CD14-positive monocyte (primary cell): ENCODE measurements at regions not wholly inside any gene's neighbourhood (a gene's known extent, or its start where the extent isn't known, plus 50 kb on each side); places are given as distances from the start of the nearest gene placed in this dataset.
A peak's percentile ranks its signal among the peaks of the same experiment; 100 is the strongest.

Experiments
- DNase-seq, 3 donors: peaks; one replicate each; pipeline ENCODE4 v3.0.0-alpha.2; 2011 to 2022
- H2AFZ ChIP-seq: 2 replicates; pipeline ENCODE4 v1.6.0; 2012; ENCODE audit warnings: mild to moderate bottlenecking, low read depth, low read length, inconsistent platforms; ENCODE audit not compliant: insufficient read depth, poor library complexity, severe bottlenecking
- H3K27ac ChIP-seq, 2 donors: 1 replicate in 1 of 2; 2 replicates in 1 of 2; pipeline ENCODE4 v1.5.1; 2012 to 2013; ENCODE audit warnings: low read length in 2 of 2, control low read depth in 1 of 2, inconsistent platforms in 1 of 2, low read depth in 1 of 2, mild to moderate bottlenecking in 1 of 2
- H3K27me3 ChIP-seq, 2 donors: one replicate each; pipeline versions ENCODE4 v1.6.0 to v1.6.1; 2011 to 2013; ENCODE audit warnings: low read length in 2 of 2; ENCODE audit not compliant: control insufficient read depth in 2 of 2, insufficient read depth in 2 of 2
- H3K36me3 ChIP-seq, 2 donors: replicated peaks in 1 of 2; 1 replicate in 1 of 2; 2 replicates in 1 of 2; pipeline versions ENCODE4 v1.5.1 to v1.6.1; 2012 to 2013; ENCODE audit warnings: low read length in 2 of 2, control low read depth in 1 of 2, inconsistent platforms in 1 of 2, mild to moderate bottlenecking in 1 of 2; ENCODE audit not compliant: insufficient read depth in 2 of 2, control insufficient read depth in 1 of 2
- H3K4me1 ChIP-seq, 2 donors: 1 replicate in 1 of 2; 2 replicates in 1 of 2; pipeline versions ENCODE4 v1.5.1 to v1.6.1; 2012 to 2013; ENCODE audit warnings: low read length in 2 of 2, control low read depth in 1 of 2, inconsistent platforms in 1 of 2, mild to moderate bottlenecking in 1 of 2, moderate library complexity in 1 of 2; ENCODE audit not compliant: insufficient read depth in 2 of 2, control insufficient read depth in 1 of 2
- H3K4me2 ChIP-seq: replicated peaks from 2 replicates; pipeline ENCODE3; 2012; ENCODE audit warnings: low read length, moderate library complexity, mild to moderate bottlenecking; ENCODE audit not compliant: poor library complexity, severe bottlenecking; ENCODE audit errors: extremely low read depth
- H3K4me3 ChIP-seq, 3 experiments: fragments of 200-600 bp in 1 of 3; sonication (generic) in 1 of 3; replicated peaks in 1 of 3; 1 replicate in 2 of 3; 2 replicates in 1 of 3; pipeline ENCODE4 v1.5.1; 2011 to 2013; ENCODE audit warnings: low read length in 3 of 3, mild to moderate bottlenecking in 3 of 3, control low read depth in 2 of 3, low read depth in 2 of 3, inconsistent platforms in 1 of 3, moderate library complexity in 1 of 3
- H3K79me2 ChIP-seq: 2 replicates; pipeline ENCODE4 v1.6.0; 2012; ENCODE audit warnings: mild to moderate bottlenecking, control low read depth, inconsistent platforms, low read length, moderate library complexity; ENCODE audit not compliant: insufficient read depth
- H3K9ac ChIP-seq: 2 replicates; pipeline ENCODE4 v1.6.0; 2017; ENCODE audit warnings: low read length, mild to moderate bottlenecking; ENCODE audit not compliant: insufficient read depth, poor library complexity, severe bottlenecking
- H3K9me3 ChIP-seq, 2 donors: replicated peaks in 1 of 2; 1 replicate in 1 of 2; 2 replicates in 1 of 2; pipeline versions ENCODE4 v1.5.1 to v1.6.1; 2012 to 2013; ENCODE audit warnings: low read length in 2 of 2, control low read depth in 1 of 2; ENCODE audit not compliant: control insufficient read depth in 1 of 2, insufficient read depth in 1 of 2
- H4K20me1 ChIP-seq: 2 replicates; pipeline ENCODE4 v1.6.0; 2012; ENCODE audit warnings: mild to moderate bottlenecking, low read length, control low read depth, moderate library complexity; ENCODE audit not compliant: insufficient read depth
- H3K27ac Mint-ChIP-seq, 7 donors: one replicate each; pipeline ENCODE4 v1.8.0; 2020; ENCODE audit warnings: mild to moderate bottlenecking in 7 of 7, mixed read lengths in 7 of 7, moderate library complexity in 6 of 7, inconsistent platforms in 2 of 7
- H3K27me3 Mint-ChIP-seq, 3 donors: one replicate each; pipeline ENCODE4 v1.8.0; 2021 to 2022; ENCODE audit warnings: low read depth in 3 of 3, mild to moderate bottlenecking in 3 of 3, mixed read lengths in 3 of 3, moderate library complexity in 3 of 3, inconsistent platforms in 1 of 3
- H3K36me3 Mint-ChIP-seq, 2 donors: one replicate each; pipeline ENCODE4 v1.8.0; 2020; ENCODE audit warnings: mixed read lengths in 2 of 2, inconsistent platforms in 1 of 2, mild to moderate bottlenecking in 1 of 2
- H3K4me1 Mint-ChIP-seq: one replicate; pipeline ENCODE4 v1.8.0; 2020; ENCODE audit warnings: mild to moderate bottlenecking, mixed read lengths
- H3K4me3 Mint-ChIP-seq, 2 donors: one replicate each; pipeline ENCODE4 v1.8.0; 2020; ENCODE audit warnings: mild to moderate bottlenecking in 2 of 2, mixed read lengths in 2 of 2, moderate library complexity in 1 of 2
- H3K9me3 Mint-ChIP-seq, 7 donors: one replicate each; pipeline ENCODE4 v1.8.0; 2020 to 2022; ENCODE audit warnings: mixed read lengths in 7 of 7, mild to moderate bottlenecking in 6 of 7, moderate library complexity in 6 of 7, inconsistent platforms in 2 of 7
- WGBS: methylation state at CpG from one replicate; pipeline ENCODE4 v1.1.5; 2013; ENCODE audit warnings: missing lambda C conversion rate; ENCODE audit not compliant: insufficient coverage; 5-methylcytosine and 5-hydroxymethylcytosine counted together
- intact Hi-C, 2 donors: fragments of 100-400 bp; cut with micrococcal nuclease; formaldehyde crosslinking; loops; one replicate each; pipeline versions ENCODE4 v1.15.0 to v1.15.1; 2023
- TF ChIP-seq, protein P1 (sequence below): fragments of 200-600 bp; IDR thresholded peaks from one replicate; pipeline ENCODE4 v1.8.0; 2022; ENCODE audit warnings: antibody characterized with exemption, mild to moderate bottlenecking

DNA sequence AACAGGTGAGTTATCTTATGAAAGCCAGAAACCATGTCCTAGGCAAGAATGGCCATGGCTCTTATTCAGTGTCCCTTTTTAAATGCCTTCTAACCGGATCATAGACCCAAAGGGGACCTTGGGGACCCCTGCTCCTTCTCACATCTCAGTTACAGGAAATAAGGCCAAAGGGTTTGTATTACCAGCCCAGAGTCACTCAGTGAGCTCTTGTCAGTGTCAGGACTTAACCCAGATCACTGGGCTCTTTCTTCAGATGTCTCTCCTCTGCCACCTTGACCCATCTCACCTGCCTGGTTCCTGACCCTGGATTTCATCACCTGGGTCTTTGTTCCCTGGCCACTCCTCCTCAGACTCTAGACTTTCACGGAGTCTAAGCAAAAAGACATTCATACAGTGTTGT lies 556.7 kb downstream of the CMPK2 start:
- intact Hi-C loops: loop anchor here in 1 of 2 donors (10.0 kb wide), 1 partner anchor 634 kb away; no protein-coding TSS in a partner anchor
- peaks cover 0 to 6% (median 2%) of the 10 kb centered on the region in 7 donors for H3K9me3 Mint-ChIP-seq

DNA sequence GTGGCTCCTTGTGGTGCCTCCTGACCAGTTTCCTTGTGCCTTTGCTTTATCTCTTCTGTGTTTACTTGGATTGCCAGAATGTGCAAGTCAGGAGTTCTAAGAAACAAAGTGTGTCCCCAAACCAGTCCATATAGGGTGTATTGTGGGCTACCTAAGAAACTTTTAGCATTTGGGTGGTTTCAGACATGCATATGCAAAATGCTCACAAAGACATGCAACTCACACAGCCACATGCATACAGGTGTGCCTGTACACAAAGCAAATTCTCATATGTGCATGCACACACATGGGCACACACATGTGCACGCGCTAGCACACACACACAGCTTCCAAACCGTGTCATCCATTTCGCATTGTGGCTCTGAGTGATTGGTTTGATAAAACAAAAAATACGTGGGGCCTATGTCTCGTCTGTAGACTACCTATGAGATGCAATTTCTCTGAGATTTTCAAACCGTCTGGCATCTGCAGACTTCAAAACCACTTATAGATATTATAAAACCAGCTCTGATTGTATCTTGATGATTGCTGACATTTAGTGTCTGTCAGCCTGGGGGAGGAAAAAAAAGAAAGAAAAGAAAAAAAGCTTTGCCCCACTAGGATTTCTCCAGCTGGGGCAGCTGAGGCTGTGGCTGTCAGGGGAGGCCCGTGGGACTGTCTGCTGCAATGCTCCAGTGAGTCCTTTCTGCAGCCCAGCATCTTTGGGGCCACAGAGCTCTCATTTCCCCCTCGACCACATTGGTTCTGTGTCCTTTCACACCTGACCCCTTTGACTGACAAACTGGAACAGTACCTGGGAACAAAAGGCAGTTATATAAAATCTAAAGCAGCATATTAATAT lies 556.1 kb downstream of the CMPK2 start:
- Mint-ChIP-seq H3K27me3 (peaks cover 0 to 2% (median 0%) of the 10 kb centered on the region in 3 donors), H3K4me3 (no peak overlapping the region)
- H3K27ac ChIP-seq: no peak overlapping the region

More for the DNA sequence above, 556.7 kb downstream of the CMPK2 start:
- Mint-ChIP-seq H3K27ac (peak overlapping the region in 1 of 7 donors; percentile 61), H3K27me3 (peaks cover 0 to 2% (median 1%) of the 10 kb centered on the region in 3 donors), H3K4me3 (no peak overlapping the region), H3K36me3 (no peaks in the 10 kb centered on the region), H3K4me1 (no peaks in the 10 kb centered on the region)
- Histone ChIP-seq H3K27me3 (no peaks in the 10 kb centered on the region), H2AFZ (no peak overlapping the region), H3K79me2 (no peaks in the 10 kb centered on the region), H4K20me1 (no peaks in the 10 kb centered on the region), H3K27ac (no peak overlapping the region), H3K4me1 (no peaks in the 10 kb centered on the region), H3K36me3 (no peaks in the 10 kb centered on the region), H3K4me3 (no peak overlapping the region), H3K4me2 (no peak overlapping the region), H3K9ac (no peak overlapping the region), H3K9me3 (no peaks in the 10 kb centered on the region)
- 83% methylated on average over 1 of the region's 2 CpGs for WGBS
- TF ChIP-seq, protein P1, sequence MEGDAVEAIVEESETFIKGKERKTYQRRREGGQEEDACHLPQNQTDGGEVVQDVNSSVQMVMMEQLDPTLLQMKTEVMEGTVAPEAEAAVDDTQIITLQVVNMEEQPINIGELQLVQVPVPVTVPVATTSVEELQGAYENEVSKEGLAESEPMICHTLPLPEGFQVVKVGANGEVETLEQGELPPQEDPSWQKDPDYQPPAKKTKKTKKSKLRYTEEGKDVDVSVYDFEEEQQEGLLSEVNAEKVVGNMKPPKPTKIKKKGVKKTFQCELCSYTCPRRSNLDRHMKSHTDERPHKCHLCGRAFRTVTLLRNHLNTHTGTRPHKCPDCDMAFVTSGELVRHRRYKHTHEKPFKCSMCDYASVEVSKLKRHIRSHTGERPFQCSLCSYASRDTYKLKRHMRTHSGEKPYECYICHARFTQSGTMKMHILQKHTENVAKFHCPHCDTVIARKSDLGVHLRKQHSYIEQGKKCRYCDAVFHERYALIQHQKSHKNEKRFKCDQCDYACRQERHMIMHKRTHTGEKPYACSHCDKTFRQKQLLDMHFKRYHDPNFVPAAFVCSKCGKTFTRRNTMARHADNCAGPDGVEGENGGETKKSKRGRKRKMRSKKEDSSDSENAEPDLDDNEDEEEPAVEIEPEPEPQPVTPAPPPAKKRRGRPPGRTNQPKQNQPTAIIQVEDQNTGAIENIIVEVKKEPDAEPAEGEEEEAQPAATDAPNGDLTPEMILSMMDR: no peak
- DNase-seq: no peak

More for the DNA sequence above, 556.1 kb downstream of the CMPK2 start:
- TF ChIP-seq, protein P1: no peak
- Mint-ChIP-seq H3K9me3 (peaks cover 0 to 5% (median 0%) of the 10 kb centered on the region in 7 donors), H3K27ac (peak overlapping the region in 1 of 7 donors; percentile 61), H3K36me3 (no peaks in the 10 kb centered on the region), H3K4me1 (no peaks in the 10 kb centered on the region)
- Histone ChIP-seq H3K9ac (no peak overlapping the region), H4K20me1 (no peaks in the 10 kb centered on the region), H3K9me3 (no peaks in the 10 kb centered on the region), H3K4me2 (no peak overlapping the region), H2AFZ (no peak overlapping the region), H3K36me3 (no peaks in the 10 kb centered on the region), H3K4me1 (no peaks in the 10 kb centered on the region), H3K79me2 (no peaks in the 10 kb centered on the region), H3K4me3 (no peak overlapping the region), H3K27me3 (no peaks in the 10 kb centered on the region)
- DNase-seq: no peak
- WGBS: 60% methylated on average over 1 of the region's 9 CpGs
- intact Hi-C loops: loop anchor here in 1 of 2 donors (10.0 kb wide), 1 partner anchor 635 kb away; no protein-coding TSS in a partner anchor
